Muscle layer of duodenum (tissue), 2 donors: ENCODE measurements at regions not wholly inside any gene's neighbourhood (a gene's known extent, or its start where the extent isn't known, plus 50 kb on each side); places are given as distances from the start of the nearest gene placed in this dataset.

ENCODE experiments used
- H3K27ac ChIP-seq: one replicate; pipeline ENCODE4 v1.7.0; 2013; ENCODE audit warnings: mild to moderate bottlenecking, low read length
- H3K27me3 ChIP-seq: one replicate; pipeline ENCODE4 v1.7.0; 2013; ENCODE audit warnings: low read depth, mild to moderate bottlenecking, control low read depth, low read length
- H3K36me3 ChIP-seq, 2 donors: one replicate each; pipeline ENCODE4 v1.7.0; 2013; ENCODE audit warnings: low read length in 2 of 2, control low read depth in 1 of 2, mild to moderate bottlenecking in 1 of 2; ENCODE audit not compliant: insufficient read depth in 2 of 2, control insufficient read depth in 1 of 2
- H3K4me1 ChIP-seq, 2 donors: one replicate each; pipeline ENCODE4 v1.7.0; 2013; ENCODE audit warnings: low read length in 2 of 2, mild to moderate bottlenecking in 2 of 2, control low read depth in 1 of 2, moderate library complexity in 1 of 2; ENCODE audit not compliant: insufficient read depth in 2 of 2, control insufficient read depth in 1 of 2
- H3K4me3 ChIP-seq, 2 donors: one replicate each; pipeline ENCODE4 v1.7.0; 2013; ENCODE audit warnings: low read length in 2 of 2, low read depth in 1 of 2, mild to moderate bottlenecking in 1 of 2
- H3K9me3 ChIP-seq, 2 donors: one replicate each; pipeline ENCODE4 v1.7.0; 2013; ENCODE audit warnings: low read length in 2 of 2, control low read depth in 1 of 2, mild to moderate bottlenecking in 1 of 2; ENCODE audit not compliant: control insufficient read depth in 1 of 2
- donor health status: healthy.

GRCh38 chr2:66093371-66093770, 341.6 kb upstream of the MEIS1 start:
- no peaks in the 10 kb centered on the region for H3K36me3 ChIP-seq
- H3K27me3 ChIP-seq = no peaks in the 10 kb centered on the region
- H3K4me1 ChIP-seq = no peaks in the 10 kb centered on the region
- H3K4me3 ChIP-seq = no peak overlapping the region
- H3K27ac ChIP-seq = no peak overlapping the region
- H3K9me3 ChIP-seq = peaks cover 0 to 4% of the 10 kb centered on the region in 2 donors

DNA sequence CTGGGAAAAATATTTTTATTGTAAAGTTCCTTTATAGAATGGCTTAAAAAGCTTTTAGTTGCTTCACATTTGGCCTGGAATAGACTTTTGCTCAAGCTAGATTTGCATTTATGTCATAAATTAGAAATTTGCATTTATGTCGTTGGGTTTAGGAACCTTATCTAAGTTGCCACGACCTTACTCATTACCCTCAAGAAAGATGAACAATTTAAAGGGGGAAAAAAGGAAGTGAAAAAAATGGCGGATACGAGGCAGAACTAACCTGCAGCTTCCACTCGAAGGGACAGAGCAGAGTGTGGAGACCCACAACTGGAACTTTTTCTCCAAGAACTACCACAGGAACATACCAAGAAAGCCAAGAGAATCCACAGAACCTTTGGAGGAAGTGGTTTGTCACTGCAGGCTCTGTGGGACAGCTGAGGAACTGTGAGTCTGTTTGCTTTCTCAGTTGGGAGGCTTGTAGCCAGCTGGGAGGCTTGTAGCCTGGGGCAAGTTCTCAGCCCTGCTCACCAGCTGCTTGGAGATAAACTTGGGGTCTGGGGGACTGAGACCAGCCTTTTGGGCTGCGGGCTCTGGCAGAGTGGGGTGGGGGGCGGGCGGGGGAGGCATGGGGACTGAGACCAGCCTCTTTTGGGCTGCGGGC, 349.9 kb upstream of the MEIS1 start:
- Histone ChIP-seq H3K9me3 (peaks cover 0 to 4% of the 10 kb centered on the region in 2 donors), H3K36me3 (no peaks in the 10 kb centered on the region), H3K4me3 (no peak overlapping the region), H3K4me1 (no peaks in the 10 kb centered on the region), H3K27ac (no peak overlapping the region), H3K27me3 (no peaks in the 10 kb centered on the region)

DNA sequence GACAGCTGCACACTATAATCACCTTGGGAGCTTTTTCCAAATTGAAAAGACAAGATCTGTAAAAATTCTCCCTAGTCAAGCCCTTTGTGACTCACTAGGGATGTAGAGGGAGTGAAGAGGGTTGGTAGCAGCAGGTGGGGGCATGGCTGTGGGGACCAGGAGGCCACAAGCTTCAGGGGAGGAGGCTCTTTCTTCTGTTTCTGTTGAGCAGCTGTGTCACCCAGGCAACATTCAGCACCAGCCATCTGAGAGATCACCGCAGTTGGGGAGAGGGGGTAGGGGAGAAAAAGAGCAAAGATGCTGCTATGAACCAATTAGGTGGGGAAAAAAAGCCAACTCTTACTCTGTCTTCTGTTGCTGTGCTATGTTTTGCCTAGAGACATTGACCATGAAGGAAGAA, 352.3 kb upstream of the MEIS1 start:
- H3K36me3 ChIP-seq = no peaks in the 10 kb centered on the region
- H3K4me3 ChIP-seq = no peak overlapping the region
- no peaks in the 10 kb centered on the region for H3K27me3 ChIP-seq
- H3K27ac ChIP-seq = no peak overlapping the region
- H3K9me3 ChIP-seq = no peaks in the 10 kb centered on the region
- no peaks in the 10 kb centered on the region for H3K4me1 ChIP-seq

DNA sequence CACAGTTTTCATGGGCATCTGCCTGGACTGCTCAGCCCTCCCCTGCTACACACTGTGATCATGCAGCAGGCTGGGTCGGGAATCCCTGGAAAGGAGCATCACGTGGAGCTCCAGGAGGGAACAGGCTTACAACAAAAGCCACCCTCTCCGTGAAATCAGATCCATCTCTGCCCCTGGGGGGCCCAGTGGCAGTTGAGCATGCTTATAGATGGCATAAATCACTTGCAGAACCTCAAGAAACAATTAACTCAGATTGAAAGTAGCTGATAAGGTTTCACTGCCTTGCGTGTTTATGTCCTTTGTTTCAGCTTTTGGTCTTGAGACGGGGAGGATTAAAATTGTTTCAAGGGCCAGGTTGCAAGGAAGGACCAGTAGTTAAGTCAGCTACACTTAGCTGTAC, 354.8 kb upstream of the MEIS1 start:
- no peaks in the 10 kb centered on the region for H3K9me3 ChIP-seq
- no peak overlapping the region for H3K4me3 ChIP-seq
- H3K27me3 ChIP-seq = no peaks in the 10 kb centered on the region
- H3K4me1 ChIP-seq = no peaks in the 10 kb centered on the region
- no peak overlapping the region for H3K27ac ChIP-seq
- no peaks in the 10 kb centered on the region for H3K36me3 ChIP-seq

DNA sequence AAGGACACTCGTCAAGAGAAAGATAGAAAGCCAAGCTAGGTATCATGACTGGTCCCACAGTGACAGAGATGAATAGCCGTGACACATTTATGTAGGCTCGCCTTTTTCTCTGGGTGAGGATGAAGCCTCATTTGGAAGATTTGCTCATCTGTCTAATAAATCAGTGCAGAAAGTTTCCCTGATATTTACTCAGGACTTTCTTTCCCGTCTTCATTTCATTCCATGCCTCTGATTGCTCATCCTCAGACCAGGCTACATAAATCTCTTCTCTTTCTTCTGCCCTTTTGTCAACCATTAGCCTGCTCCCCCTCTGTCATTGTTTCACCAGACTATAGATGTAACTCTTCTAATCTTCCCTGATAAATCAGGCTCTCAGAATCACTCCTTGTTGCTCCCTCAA, 361.8 kb upstream of the MEIS1 start:
- peaks cover 0 to 6% of the 10 kb centered on the region in 2 donors for H3K4me1 ChIP-seq
- H3K4me3 ChIP-seq = no peak overlapping the region
- H3K9me3 ChIP-seq = no peaks in the 10 kb centered on the region
- no peaks in the 10 kb centered on the region for H3K27me3 ChIP-seq
- H3K36me3 ChIP-seq = no peaks in the 10 kb centered on the region
- no peak overlapping the region for H3K27ac ChIP-seq

- Histone ChIP-seq H3K27ac (no peak overlapping the region), H3K27me3 (no peaks in the 10 kb centered on the region), H3K4me3 (peak overlapping the region; percentile 23 to 48), H3K36me3 (no peaks in the 10 kb centered on the region), H3K4me1 (peaks cover 0 to 6% of the 10 kb centered on the region in 2 donors), H3K9me3 (no peaks in the 10 kb centered on the region)
Measured at GRCh38 chr2:66070721-66071602, 364.0 kb upstream of the MEIS1 start.

- peaks cover 0 to 6% of the 10 kb centered on the region in 2 donors for H3K4me1 ChIP-seq
- no peaks in the 10 kb centered on the region for H3K27me3 ChIP-seq
- H3K4me3 ChIP-seq = peak overlapping the region; percentile 23 to 48
- no peaks in the 10 kb centered on the region for H3K9me3 ChIP-seq
- no peak overlapping the region for H3K27ac ChIP-seq
- no peaks in the 10 kb centered on the region for H3K36me3 ChIP-seq
Measured at GRCh38 chr2:66069937-66070720, 364.8 kb upstream of the MEIS1 start.

- no peak overlapping the region for H3K4me3 ChIP-seq
- H3K9me3 ChIP-seq = no peaks in the 10 kb centered on the region
- H3K27ac ChIP-seq = no peak overlapping the region
Measured at GRCh38 chr2:66066032-66066431, 368.9 kb upstream of the MEIS1 start.

GRCh38 chr2:66059332-66059731, 375.6 kb upstream of the MEIS1 start:
- Histone ChIP-seq H3K9me3 (no peaks in the 10 kb centered on the region), H3K4me3 (no peak overlapping the region), H3K27me3 (no peaks in the 10 kb centered on the region), H3K4me1 (no peaks in the 10 kb centered on the region), H3K27ac (no peak overlapping the region), H3K36me3 (no peaks in the 10 kb centered on the region)

More at GRCh38 chr2:66066032-66066431, 368.9 kb upstream of the MEIS1 start:
- no peaks in the 10 kb centered on the region for H3K36me3 ChIP-seq
- peaks cover 0 to 4% of the 10 kb centered on the region in 2 donors for H3K4me1 ChIP-seq
- H3K27me3 ChIP-seq = no peaks in the 10 kb centered on the region

DNA sequence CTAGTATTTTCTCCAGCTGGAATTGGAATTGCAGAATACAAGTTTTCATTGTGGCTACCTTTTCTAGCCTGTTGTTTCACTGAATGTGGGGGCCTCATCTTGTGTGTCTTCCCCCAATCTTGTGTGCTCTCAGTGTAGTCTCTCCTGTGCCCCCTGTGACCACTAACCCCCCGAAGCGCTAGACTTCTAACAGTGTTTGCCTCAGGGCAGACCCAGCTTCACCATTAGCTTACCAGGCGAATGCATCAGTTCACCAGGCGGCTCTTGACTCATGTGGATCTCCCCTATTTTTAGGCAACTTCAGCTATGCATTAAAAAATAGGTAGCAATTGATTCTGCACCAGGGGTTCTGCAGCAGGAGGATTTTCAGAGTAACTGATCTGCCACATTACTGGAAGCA, 376.2 kb upstream of the MEIS1 start:
- H3K27ac ChIP-seq = no peak overlapping the region
- H3K9me3 ChIP-seq = no peaks in the 10 kb centered on the region
- H3K36me3 ChIP-seq = no peaks in the 10 kb centered on the region
- H3K4me1 ChIP-seq = no peaks in the 10 kb centered on the region
- no peaks in the 10 kb centered on the region for H3K27me3 ChIP-seq
- no peak overlapping the region for H3K4me3 ChIP-seq

GRCh38 chr2:66057844-66058243, 377.1 kb upstream of the MEIS1 start:
- H3K4me1 ChIP-seq = no peaks in the 10 kb centered on the region
- no peaks in the 10 kb centered on the region for H3K36me3 ChIP-seq
- no peak overlapping the region for H3K4me3 ChIP-seq
- no peaks in the 10 kb centered on the region for H3K9me3 ChIP-seq
- no peaks in the 10 kb centered on the region for H3K27me3 ChIP-seq
- no peak overlapping the region for H3K27ac ChIP-seq
